ENCODE measurements at regions not wholly inside any gene's neighbourhood (a gene's known extent, or its start where the extent isn't known, plus 50 kb on each side); places are given as distances from the start of the nearest gene placed in this dataset.
A peak's percentile ranks its signal among the peaks of the same experiment; 100 is the strongest.

DNA sequence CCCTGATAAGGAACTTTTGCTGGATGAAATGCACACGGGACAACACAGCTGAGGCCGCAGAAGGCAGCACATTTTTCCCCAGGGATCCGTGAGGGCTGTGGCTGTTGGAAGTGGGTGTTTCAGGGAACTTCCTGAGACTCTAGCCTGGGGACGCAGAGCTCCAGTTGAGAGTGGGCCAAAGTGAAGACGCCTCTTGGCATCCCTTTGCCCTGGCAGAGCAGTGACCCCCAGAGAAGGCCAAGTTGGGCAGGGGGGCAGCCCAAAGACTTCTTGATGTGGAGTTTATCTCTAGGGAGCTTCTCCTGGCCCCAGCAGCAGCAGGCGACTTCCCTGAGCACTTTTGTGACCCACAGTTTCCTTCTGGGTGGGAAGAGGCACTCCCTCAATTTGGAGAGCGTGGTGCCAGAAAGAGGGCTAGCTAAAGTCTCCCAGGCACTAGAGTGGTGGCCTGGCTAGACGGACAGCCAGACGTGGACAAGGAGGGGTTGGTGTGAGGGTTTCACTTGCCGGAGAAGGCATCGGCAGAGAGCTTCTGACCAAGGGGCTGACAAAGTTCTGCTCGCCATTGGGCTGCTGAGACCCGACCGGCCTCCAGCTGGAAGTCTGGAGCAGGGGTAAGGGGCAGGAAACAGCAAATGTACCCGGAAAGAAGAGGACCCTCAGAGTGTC lies 108.8 kb downstream of the ACKR3 start:
- peaks cover 0 to 26% (median 2%) of the 10 kb centered on the region in 5 donors for H3K4me1 ChIP-seq (ENCODE audit: control insufficient read depth in 5 of 5, insufficient read depth in 5 of 5, low read length in 5 of 5)
- H3K36me3 ChIP-seq (ENCODE audit: control insufficient read depth in 4 of 4, insufficient read depth in 4 of 4, low read length in 4 of 4) = no peaks in the 10 kb centered on the region
- no peak overlapping the region for H3K4me3 ChIP-seq
- WGBS, 2 donors = 77 to 81% methylated on average over 15 of the region's 15 CpGs
- ATAC-seq (ENCODE audit: insufficient read depth, low FRiP score) (no peak), DNase-seq (no peak)
- no peaks in the 10 kb centered on the region for H3K9me3 ChIP-seq (ENCODE audit: control insufficient read depth in 4 of 4, insufficient read depth in 3 of 4, low read length in 3 of 4)
- no peak overlapping the region for H3K9ac ChIP-seq (ENCODE audit: insufficient read depth in 1 of 2, low read length in 2 of 2)
- no peak overlapping the region for H3K27ac ChIP-seq (ENCODE audit: low read depth in 1 of 2, low read length in 1 of 2)
- TF ChIP-seq CTCF (IDR thresholded peaks at IDR 0.05; ENCODE audit: control extremely low read depth, extremely low read depth) = no peak
- no peaks in the 10 kb centered on the region for H3K27me3 ChIP-seq (ENCODE audit: control insufficient read depth in 3 of 3, insufficient read depth in 3 of 3, low read length in 2 of 3)

- H3K4me3 ChIP-seq = no peak overlapping the region
These were observed 110.5 kb downstream of the ACKR3 start for GRCh38 chr2:236679884-236680860.

GRCh38 chr2:236682651-236683422 lies 113.2 kb downstream of the ACKR3 start:
- no peaks in the 10 kb centered on the region for H3K9me3 ChIP-seq (ENCODE audit: control insufficient read depth in 4 of 4, insufficient read depth in 3 of 4, low read length in 3 of 4)
- TF ChIP-seq CTCF (IDR thresholded peaks at IDR 0.05; ENCODE audit: control extremely low read depth, extremely low read depth) = no peak
- H3K27me3 ChIP-seq (ENCODE audit: control insufficient read depth in 3 of 3, insufficient read depth in 3 of 3, low read length in 2 of 3) = no peaks in the 10 kb centered on the region
- no peak for ATAC-seq (ENCODE audit: insufficient read depth, low FRiP score)
- H3K4me1 ChIP-seq (ENCODE audit: control insufficient read depth in 5 of 5, insufficient read depth in 5 of 5, low read length in 5 of 5) = peaks cover 2 to 17% (median 5%) of the 10 kb centered on the region in 5 donors
- WGBS, 2 donors = 86 to 87% methylated on average over 12 of the region's 12 CpGs
- H3K27ac ChIP-seq (ENCODE audit: low read depth in 1 of 2, low read length in 1 of 2) = no peak overlapping the region
- no peak overlapping the region for H3K4me3 ChIP-seq
- no peak overlapping the region for H3K9ac ChIP-seq (ENCODE audit: insufficient read depth in 1 of 2, low read length in 2 of 2)
- DNase-seq = no peak
- no peaks in the 10 kb centered on the region for H3K36me3 ChIP-seq (ENCODE audit: control insufficient read depth in 4 of 4, insufficient read depth in 4 of 4, low read length in 4 of 4)

More at GRCh38 chr2:236679884-236680860, 110.5 kb downstream of the ACKR3 start:
- TF ChIP-seq CTCF (IDR thresholded peaks at IDR 0.05; ENCODE audit: control extremely low read depth, extremely low read depth) = no peak
- H3K27ac ChIP-seq (ENCODE audit: low read depth in 1 of 2, low read length in 1 of 2) = no peak overlapping the region
- WGBS, 2 donors = 68 to 78% methylated on average over 10 of the region's 10 CpGs
- ATAC-seq (ENCODE audit: insufficient read depth, low FRiP score) (no peak), DNase-seq (peak in 2 of 3 donors; percentile 42 to 54)
- no peaks in the 10 kb centered on the region for H3K27me3 ChIP-seq (ENCODE audit: control insufficient read depth in 3 of 3, insufficient read depth in 3 of 3, low read length in 2 of 3)
- H3K9ac ChIP-seq (ENCODE audit: insufficient read depth in 1 of 2, low read length in 2 of 2) = no peak overlapping the region
- H3K9me3 ChIP-seq (ENCODE audit: control insufficient read depth in 4 of 4, insufficient read depth in 3 of 4, low read length in 3 of 4) = no peaks in the 10 kb centered on the region
- H3K36me3 ChIP-seq (ENCODE audit: control insufficient read depth in 4 of 4, insufficient read depth in 4 of 4, low read length in 4 of 4) = no peaks in the 10 kb centered on the region
- peaks cover 0 to 22% (median 2%) of the 10 kb centered on the region in 5 donors for H3K4me1 ChIP-seq (ENCODE audit: control insufficient read depth in 5 of 5, insufficient read depth in 5 of 5, low read length in 5 of 5)
